Heart right ventricle (tissue), 16 donors: ENCODE measurements at regions not wholly inside any gene's neighbourhood (a gene's known extent, or its start where the extent isn't known, plus 50 kb on each side); places are given as distances from the start of the nearest gene placed in this dataset.

Experiments
- ATAC-seq, 8 donors: fragments of 200-7000 bp; cut with Tn5 transposase; one replicate each; pipeline ENCODE4 v1.9.1; 2020; ENCODE audit warnings: mild to moderate bottlenecking in 8 of 8, moderate library complexity in 8 of 8, moderate number of reproducible peaks in 1 of 8
- DNase-seq, 2 donors: peaks; one replicate each; pipeline ENCODE4 v3.0.0-alpha.2; 2020
- H3K27ac ChIP-seq, 10 donors: fragments of 200-600 bp; sonication (generic) in 2 of 10; one replicate each; pipeline versions ENCODE4 v1.5.0 to v1.8.0; 2020 to 2022; ENCODE audit warnings: mild to moderate bottlenecking in 3 of 10
- H3K27me3 ChIP-seq, 7 donors: fragments of 200-600 bp; one replicate each; pipeline ENCODE4 v1.8.0; 2021 to 2022; ENCODE audit warnings: mild to moderate bottlenecking in 2 of 7
- H3K36me3 ChIP-seq, 9 donors: fragments of 200-600 bp; sonication (generic) in 1 of 9; one replicate each; pipeline versions ENCODE4 v1.5.0 to v1.8.0; 2020 to 2022; ENCODE audit warnings: mild to moderate bottlenecking in 2 of 9
- H3K4me1 ChIP-seq, 9 donors: fragments of 200-600 bp; sonication (generic) in 1 of 9; one replicate each; pipeline versions ENCODE4 v1.5.0 to v1.8.0; 2020 to 2022; ENCODE audit warnings: mild to moderate bottlenecking in 4 of 9
- H3K4me3 ChIP-seq, 10 donors: fragments of 200-600 bp; sonication (generic) in 2 of 10; one replicate each; pipeline versions ENCODE4 v1.5.0 to v1.8.0; 2020 to 2022; ENCODE audit warnings: mild to moderate bottlenecking in 7 of 10, moderate library complexity in 2 of 10
- H3K9me3 ChIP-seq, 11 donors: fragments of 200-600 bp in 10 of 11; sonication (generic) in 2 of 11; one replicate each; pipeline versions ENCODE4 v1.5.0 to v1.8.0; 2013 to 2022; ENCODE audit warnings: mild to moderate bottlenecking in 2 of 11, control low read depth in 1 of 11, moderate library complexity in 1 of 11
- WGBS, 2 donors: extraction: QIAGEN DNeasy Blood & Tissue Kit; methylation state at CpG; one replicate each; pipeline ENCODE4 v1.1.7; 2013; ENCODE audit warnings: inconsistent platforms in 1 of 2; 5-methylcytosine and 5-hydroxymethylcytosine counted together
- intact Hi-C, 10 donors: fragments of 100-400 bp; cut with DNase I; formaldehyde crosslinking; loops; one replicate each; pipeline versions ENCODE4 v1.11.1 to v1.14.2; 2022
- TF ChIP-seq, protein P1 (sequence below), 9 donors: fragments of 200-600 bp; sonication (generic) in 2 of 9; IDR thresholded peaks; one replicate each; pipeline versions ENCODE4 v1.5.0 to v1.8.0; 2021 to 2022; ENCODE audit warnings: antibody characterized with exemption in 9 of 9, mild to moderate bottlenecking in 5 of 9, moderate library complexity in 1 of 9
- donor health status: Arrhythmogenic right ventricular cardiomyopathy.
- donor health status: ischemic (EF 13 %, LVEDD 7.1; RV severe dilation, severe dysfunction).
- donor health status: healthy with polysubstance abuse.
- donor health status: DM: no; HTN: yes; CAD: no.
- donor health status: DM: no; HTN: no; CAD: no.
- donor health status: ischemic (EF 25% LVEDD 6.9; RV normal size, moderate dysfunction).
- donor health status: ischemic (EF 25% LVEDD 5.7; RV mildly dilated, moderate dysfunction).
- donor health status: healthy.
- donor health status: DM: yes; HTN: yes; CAD: no.
- donor health status: Ischemic cardiomyopathy.
- donor health status: ischemic (EF 35%, LVEDD 5.7; RV mildly dilated, moderate dysfunction).
- donor health status: nonischemic (EF 11% LVEDD 7.7; RV severe dilation, severe dysfunction).
- donor health status: DM: yes; HTN: yes; CAD: no.
- donor health status: PGD.
- donor health status: ischemic (EF 29% LVEDD 5.4; RV normal size, mild dysfunction).
- donor health status: nonischemic (EF 23%, LVEDD 6.1; RV moderate dilation, normal function).

DNA sequence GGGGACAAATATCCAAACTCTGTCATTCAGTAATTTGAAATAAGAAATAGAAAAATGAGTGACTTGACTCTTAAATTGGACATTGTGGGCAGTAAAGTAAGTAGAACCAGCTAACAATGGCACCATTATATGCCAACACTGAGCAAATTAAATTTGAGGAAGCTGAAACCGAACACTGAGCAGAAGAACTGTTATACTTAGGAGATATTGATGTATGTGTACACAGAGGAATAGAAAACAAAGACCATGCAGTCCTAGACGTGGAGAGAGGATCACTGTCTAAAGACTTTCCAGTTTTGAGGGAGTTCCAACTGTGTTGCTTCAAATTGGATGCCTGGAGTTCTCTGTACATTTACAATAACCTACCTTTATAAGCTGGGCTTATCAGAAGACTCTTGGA, 427.0 kb upstream of the EYS start:
- Histone ChIP-seq H3K4me3 (no peak overlapping the region), H3K4me1 (no peaks in the 10 kb centered on the region), H3K36me3 (no peaks in the 10 kb centered on the region), H3K9me3 (peaks cover 0 to 21% (median 4%) of the 10 kb centered on the region in 11 donors), H3K27ac (no peak overlapping the region), H3K27me3 (no peaks in the 10 kb centered on the region)
- intact Hi-C loops, result no loop called here
- TF ChIP-seq, protein P1, sequence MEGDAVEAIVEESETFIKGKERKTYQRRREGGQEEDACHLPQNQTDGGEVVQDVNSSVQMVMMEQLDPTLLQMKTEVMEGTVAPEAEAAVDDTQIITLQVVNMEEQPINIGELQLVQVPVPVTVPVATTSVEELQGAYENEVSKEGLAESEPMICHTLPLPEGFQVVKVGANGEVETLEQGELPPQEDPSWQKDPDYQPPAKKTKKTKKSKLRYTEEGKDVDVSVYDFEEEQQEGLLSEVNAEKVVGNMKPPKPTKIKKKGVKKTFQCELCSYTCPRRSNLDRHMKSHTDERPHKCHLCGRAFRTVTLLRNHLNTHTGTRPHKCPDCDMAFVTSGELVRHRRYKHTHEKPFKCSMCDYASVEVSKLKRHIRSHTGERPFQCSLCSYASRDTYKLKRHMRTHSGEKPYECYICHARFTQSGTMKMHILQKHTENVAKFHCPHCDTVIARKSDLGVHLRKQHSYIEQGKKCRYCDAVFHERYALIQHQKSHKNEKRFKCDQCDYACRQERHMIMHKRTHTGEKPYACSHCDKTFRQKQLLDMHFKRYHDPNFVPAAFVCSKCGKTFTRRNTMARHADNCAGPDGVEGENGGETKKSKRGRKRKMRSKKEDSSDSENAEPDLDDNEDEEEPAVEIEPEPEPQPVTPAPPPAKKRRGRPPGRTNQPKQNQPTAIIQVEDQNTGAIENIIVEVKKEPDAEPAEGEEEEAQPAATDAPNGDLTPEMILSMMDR (IDR thresholded peaks at IDR 0.05), result no peak
- WGBS, 2 donors, result 52 to 56% methylated on average over 2 of the region's 2 CpGs
- DNase-seq, result no peak
- ATAC-seq, result no peak

DNA sequence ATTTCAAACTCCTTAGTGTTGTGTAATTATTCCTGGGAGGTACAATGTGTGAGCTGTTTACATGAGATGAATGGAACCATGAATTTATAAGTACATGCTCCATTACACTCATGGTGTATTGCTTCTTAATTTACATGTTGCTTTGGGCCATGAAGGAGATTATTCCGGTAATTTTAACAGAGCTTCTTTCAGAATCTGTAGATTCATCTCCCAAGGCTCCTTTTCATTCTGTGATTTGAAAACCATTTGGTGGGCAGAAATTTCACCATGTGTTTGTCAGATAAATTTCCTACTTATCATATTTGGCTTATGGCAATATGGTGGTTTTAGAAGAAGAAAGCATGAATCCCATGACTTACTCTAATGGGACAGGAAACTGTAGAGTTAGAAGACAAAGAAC, 421.6 kb upstream of the EYS start:
- TF ChIP-seq, protein P1 (IDR thresholded peaks at IDR 0.05), result no peak
- intact Hi-C loops, result no loop called here
- Histone ChIP-seq H3K27me3 (no peaks in the 10 kb centered on the region), H3K4me3 (no peak overlapping the region), H3K9me3 (peaks cover 0 to 17% (median 0%) of the 10 kb centered on the region in 11 donors), H3K27ac (no peak overlapping the region), H3K36me3 (no peaks in the 10 kb centered on the region), H3K4me1 (no peaks in the 10 kb centered on the region)
- DNase-seq (no peak), ATAC-seq (no peak)
- 82 to 95% methylated on average over 1 of the region's 1 CpG for whole genome bisulfite sequencing, 2 donors

DNA sequence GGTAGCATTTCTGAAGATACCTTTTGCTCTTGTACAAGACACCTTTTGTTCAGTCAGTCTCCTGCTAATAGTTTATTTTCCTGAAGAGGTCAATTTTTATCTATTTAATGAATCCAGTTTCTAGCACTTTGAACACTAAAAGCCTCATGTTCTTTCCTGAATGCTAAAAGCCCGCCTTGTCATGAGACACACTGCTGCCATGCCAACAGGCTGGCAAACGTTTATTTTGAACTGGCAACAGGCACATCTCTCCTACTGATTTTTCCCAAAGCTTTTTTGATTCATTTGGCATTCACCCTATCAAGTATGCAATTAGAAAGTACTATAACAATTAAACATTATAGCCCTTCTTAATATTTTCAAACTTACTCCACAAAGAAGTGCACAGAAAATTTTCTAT, 421.2 kb upstream of the EYS start:
- WGBS, 2 donors, result 55 to 74% methylated on average over 2 of the region's 2 CpGs
- Histone ChIP-seq H3K9me3 (peaks cover 0 to 17% (median 0%) of the 10 kb centered on the region in 11 donors), H3K27ac (no peak overlapping the region), H3K4me1 (no peaks in the 10 kb centered on the region), H3K36me3 (no peaks in the 10 kb centered on the region), H3K27me3 (no peaks in the 10 kb centered on the region), H3K4me3 (no peak overlapping the region)
- ATAC-seq (no peak), DNase-seq (no peak)
- TF ChIP-seq, protein P1 (IDR thresholded peaks at IDR 0.05), result no peak
- intact Hi-C loops, result no loop called here

DNA sequence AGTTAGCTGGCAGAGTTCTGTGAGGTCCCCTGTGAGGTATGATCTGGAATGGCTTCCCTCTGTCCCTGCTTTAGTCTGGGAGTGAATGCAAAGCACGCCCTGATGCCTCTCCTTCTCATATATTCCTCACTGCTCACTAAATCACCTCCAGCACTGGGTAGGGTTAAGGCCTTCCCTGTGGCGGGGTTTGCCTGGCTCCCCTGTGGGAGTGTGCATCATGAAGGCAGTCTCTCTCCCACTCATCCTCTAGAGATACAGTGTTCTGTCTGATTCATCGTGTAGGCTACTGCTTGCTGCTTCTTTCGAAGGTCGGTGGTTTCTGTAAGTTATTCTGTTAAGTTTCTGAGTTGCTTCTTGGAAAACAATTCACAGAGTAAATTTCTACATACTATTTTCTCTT, 420.0 kb upstream of the EYS start:
- TF ChIP-seq, protein P1 (IDR thresholded peaks at IDR 0.05), result no peak
- no peaks in the 10 kb centered on the region for H3K4me1 ChIP-seq
- intact Hi-C loops, result no loop called here
- DNase-seq (no peak), ATAC-seq (no peak)
- WGBS, 2 donors, result 74 to 79% methylated on average over 5 of the region's 5 CpGs
- no peak overlapping the region for H3K27ac ChIP-seq
- H3K27me3 ChIP-seq, result no peaks in the 10 kb centered on the region
- H3K36me3 ChIP-seq, result no peaks in the 10 kb centered on the region
- no peak overlapping the region for H3K4me3 ChIP-seq
- H3K9me3 ChIP-seq, result peaks cover 0 to 17% (median 0%) of the 10 kb centered on the region in 11 donors
